ENCODE measurements at regions not wholly inside any gene's neighbourhood (a gene's known extent, or its start where the extent isn't known, plus 50 kb on each side); places are given as distances from the start of the nearest gene placed in this dataset.
"Not testable (repeated sequence)": the region's sequence is repeated elsewhere in the genome, so short reads cannot be mapped to it uniquely, and the experiment has no call there.

GRCh38 chr18:39481281-39481680 is 1915.7 kb upstream of the CELF4 start:
- Mint-ChIP-seq H3K4me1 (no peaks in the 10 kb centered on the region), H3K4me3 (no peak overlapping the region), H3K27me3 (no peaks in the 10 kb centered on the region), H3K27ac (no peak overlapping the region), H3K9me3 (no peaks in the 10 kb centered on the region)
- ATAC-seq: no peak
- no peak for DNase-seq

- no peak overlapping the region for H3K4me3 Mint-ChIP-seq
- no peaks in the 10 kb centered on the region for H3K9me3 Mint-ChIP-seq
- H3K4me1 Mint-ChIP-seq: no peaks in the 10 kb centered on the region
- ATAC-seq (no peak), DNase-seq (no peak)
- no peak overlapping the region for H3K27ac Mint-ChIP-seq
- H3K27me3 Mint-ChIP-seq: no peaks in the 10 kb centered on the region
These were observed 1915.0 kb upstream of the CELF4 start for GRCh38 chr18:39480494-39481195.

GRCh38 chr18:39464006-39464405 is 1898.4 kb upstream of the CELF4 start:
- H3K27ac Mint-ChIP-seq: no peak overlapping the region
- DNase-seq (no peak), ATAC-seq (no peak)
- H3K27me3 Mint-ChIP-seq: no peaks in the 10 kb centered on the region
- H3K9me3 Mint-ChIP-seq: peaks cover 0 to 5% of the 10 kb centered on the region in 2 donors
- H3K4me3 Mint-ChIP-seq: no peak overlapping the region
- H3K4me1 Mint-ChIP-seq: no peaks in the 10 kb centered on the region

- DNase-seq (no peak), ATAC-seq (no peak)
- H3K9me3 Mint-ChIP-seq: peaks cover 5 to 6% of the 10 kb centered on the region in 2 donors
- H3K4me1 Mint-ChIP-seq: no peaks in the 10 kb centered on the region
- no peak overlapping the region for H3K4me3 Mint-ChIP-seq
- H3K27me3 Mint-ChIP-seq: no peaks in the 10 kb centered on the region
- H3K27ac Mint-ChIP-seq: no peak overlapping the region
These were observed 1896.8 kb upstream of the CELF4 start for GRCh38 chr18:39462436-39462835.

- DNase-seq: no peak
- H3K9me3 Mint-ChIP-seq: peaks cover 3 to 6% of the 10 kb centered on the region in 2 donors
These were observed 1894.5 kb upstream of the CELF4 start for GRCh38 chr18:39460136-39460535.

GRCh38 chr18:39455285-39455684 is 1889.7 kb upstream of the CELF4 start:
- Mint-ChIP-seq H3K4me1 (no peaks in the 10 kb centered on the region), H3K27ac (no peak overlapping the region), H3K4me3 (no peak overlapping the region), H3K9me3 (peaks cover 0 to 6% of the 10 kb centered on the region in 2 donors), H3K27me3 (no peaks in the 10 kb centered on the region)
- DNase-seq (no peak), ATAC-seq (no peak)

More at GRCh38 chr18:39460136-39460535, 1894.5 kb upstream of the CELF4 start:
- no peak overlapping the region for H3K4me3 Mint-ChIP-seq
- no peaks in the 10 kb centered on the region for H3K27me3 Mint-ChIP-seq
- H3K4me1 Mint-ChIP-seq: no peaks in the 10 kb centered on the region
- H3K27ac Mint-ChIP-seq: no peak overlapping the region
- no peak for ATAC-seq

- Mint-ChIP-seq H3K9me3 (peaks cover 0 to 6% of the 10 kb centered on the region in 2 donors), H3K4me1 (no peaks in the 10 kb centered on the region), H3K4me3 (no peak overlapping the region), H3K27ac (no peak overlapping the region), H3K27me3 (no peaks in the 10 kb centered on the region)
- ATAC-seq: no peak
- no peak for DNase-seq
These were observed 1889.3 kb upstream of the CELF4 start for GRCh38 chr18:39454866-39455265.

- DNase-seq (no peak), ATAC-seq (no peak)
- Mint-ChIP-seq H3K27ac (no peak overlapping the region), H3K4me1 (no peaks in the 10 kb centered on the region), H3K27me3 (no peaks in the 10 kb centered on the region), H3K9me3 (peaks cover 0 to 6% of the 10 kb centered on the region in 2 donors), H3K4me3 (no peak overlapping the region)
These were observed 1888.3 kb upstream of the CELF4 start for GRCh38 chr18:39453882-39454281.

GRCh38 chr18:39453356-39453755 is 1887.8 kb upstream of the CELF4 start:
- no peak overlapping the region for H3K27ac Mint-ChIP-seq
- DNase-seq: no peak
- H3K27me3 Mint-ChIP-seq: no peaks in the 10 kb centered on the region
- H3K9me3 Mint-ChIP-seq: peaks cover 1% of the 10 kb centered on the region in 2 donors
- H3K4me3 Mint-ChIP-seq: no peak overlapping the region
- no peaks in the 10 kb centered on the region for H3K4me1 Mint-ChIP-seq
- no peak for ATAC-seq

- no peak for DNase-seq
- no peak for ATAC-seq
- Mint-ChIP-seq H3K4me3 (no peak overlapping the region), H3K27me3 (no peaks in the 10 kb centered on the region), H3K9me3 (peaks cover 5 to 8% of the 10 kb centered on the region in 2 donors), H3K27ac (no peak overlapping the region), H3K4me1 (no peaks in the 10 kb centered on the region)
These were observed 1885.4 kb upstream of the CELF4 start for GRCh38 chr18:39450958-39451357.

- DNase-seq (no peak), ATAC-seq (no peak)
- H3K4me3 Mint-ChIP-seq: no peak overlapping the region
- no peaks in the 10 kb centered on the region for H3K4me1 Mint-ChIP-seq
- no peaks in the 10 kb centered on the region for H3K27me3 Mint-ChIP-seq
- H3K27ac Mint-ChIP-seq: no peak overlapping the region
- peaks cover 12 to 14% of the 10 kb centered on the region in 2 donors for H3K9me3 Mint-ChIP-seq
These were observed 1884.0 kb upstream of the CELF4 start for GRCh38 chr18:39449566-39449965.

GRCh38 chr18:39448942-39449341 is 1883.3 kb upstream of the CELF4 start:
- no peak for DNase-seq
- no peak for ATAC-seq
- H3K27ac Mint-ChIP-seq: no peak overlapping the region
- H3K9me3 Mint-ChIP-seq: peaks cover 12 to 18% of the 10 kb centered on the region in 2 donors
- H3K4me1 Mint-ChIP-seq: no peaks in the 10 kb centered on the region
- no peak overlapping the region for H3K4me3 Mint-ChIP-seq
- no peaks in the 10 kb centered on the region for H3K27me3 Mint-ChIP-seq

GRCh38 chr18:39444957-39445356 is 1879.4 kb upstream of the CELF4 start:
- not testable (repeated sequence) for H3K4me1 Mint-ChIP-seq, H3K4me3 Mint-ChIP-seq

GRCh38 chr18:39441648-39442047 is 1876.0 kb upstream of the CELF4 start:
- Mint-ChIP-seq H3K27me3 (no peaks in the 10 kb centered on the region), H3K4me3 (no peak overlapping the region), H3K4me1 (no peaks in the 10 kb centered on the region), H3K9me3 (peaks cover 17 to 24% of the 10 kb centered on the region in 2 donors), H3K27ac (no peak overlapping the region)
- ATAC-seq: no peak
- DNase-seq: no peak

More at GRCh38 chr18:39444957-39445356, 1879.4 kb upstream of the CELF4 start:
- not testable (repeated sequence) for ATAC-seq, DNase-seq, H3K27me3 Mint-ChIP-seq, H3K27ac Mint-ChIP-seq
- peaks cover 17 to 18% of the 10 kb centered on the region in 2 donors for H3K9me3 Mint-ChIP-seq

- no peak for ATAC-seq
- no peak overlapping the region for H3K4me3 Mint-ChIP-seq
- no peak for DNase-seq
- H3K4me1 Mint-ChIP-seq: no peaks in the 10 kb centered on the region
- no peak overlapping the region for H3K27ac Mint-ChIP-seq
- no peaks in the 10 kb centered on the region for H3K27me3 Mint-ChIP-seq
- H3K9me3 Mint-ChIP-seq: peaks cover 12 to 21% of the 10 kb centered on the region in 2 donors
These were observed 1870.4 kb upstream of the CELF4 start for GRCh38 chr18:39435996-39436395.

- no peak overlapping the region for H3K4me3 Mint-ChIP-seq
These were observed 1869.6 kb upstream of the CELF4 start for GRCh38 chr18:39435209-39435608.

More at GRCh38 chr18:39435209-39435608, 1869.6 kb upstream of the CELF4 start:
- Mint-ChIP-seq H3K9me3 (peaks cover 13 to 22% of the 10 kb centered on the region in 2 donors), H3K27ac (no peak overlapping the region), H3K4me1 (no peaks in the 10 kb centered on the region), H3K27me3 (no peaks in the 10 kb centered on the region)
- DNase-seq (no peak), ATAC-seq (no peak)
